ENCODE measurements at regions not wholly inside any gene's neighbourhood (a gene's known extent, or its start where the extent isn't known, plus 50 kb on each side); places are given as distances from the start of the nearest gene placed in this dataset.
"Not testable (repeated sequence)": the region's sequence is repeated elsewhere in the genome, so short reads cannot be mapped to it uniquely, and the experiment has no call there.

GRCh38 chr14:104396682-104397470, 182.7 kb upstream of the C14orf180 start:
- Histone ChIP-seq H3K36me3 (ENCODE audit: control insufficient read depth in 2 of 2, insufficient read depth in 2 of 2, low read length in 2 of 2) (no peaks in the 10 kb centered on the region), H3K9me3 (ENCODE audit: control insufficient read depth in 2 of 2, low read length in 2 of 2) (peaks cover 0 to 17% of the 10 kb centered on the region in 2 donors), H3K27ac (ENCODE audit: low read length) (no peak overlapping the region), H3K4me1 (ENCODE audit: control insufficient read depth, insufficient read depth, low read length) (no peaks in the 10 kb centered on the region), H3K4me3 (ENCODE audit: low read length in 2 of 2) (no peak overlapping the region), H3K27me3 (ENCODE audit: control insufficient read depth in 1 of 2, insufficient read depth in 2 of 2, low read length in 2 of 2) (peaks cover 0 to 7% of the 10 kb centered on the region in 2 donors), H3K9ac (ENCODE audit: low read length in 2 of 2) (no peak overlapping the region)

GRCh38 chr14:104397956-104398355, 181.6 kb upstream of the C14orf180 start:
- Histone ChIP-seq H3K27me3 (ENCODE audit: control insufficient read depth in 1 of 2, insufficient read depth in 2 of 2, low read length in 2 of 2) (peaks cover 0 to 7% of the 10 kb centered on the region in 2 donors), H3K4me1 (ENCODE audit: control insufficient read depth, insufficient read depth, low read length) (no peaks in the 10 kb centered on the region), H3K36me3 (ENCODE audit: control insufficient read depth in 2 of 2, insufficient read depth in 2 of 2, low read length in 2 of 2) (no peaks in the 10 kb centered on the region), H3K9me3 (ENCODE audit: control insufficient read depth in 2 of 2, low read length in 2 of 2) (peaks cover 0 to 17% of the 10 kb centered on the region in 2 donors), H3K9ac (ENCODE audit: low read length in 2 of 2) (no peak overlapping the region), H3K27ac (ENCODE audit: low read length) (no peak overlapping the region), H3K4me3 (ENCODE audit: low read length in 2 of 2) (no peak overlapping the region)

GRCh38 chr14:104398656-104399055, 180.9 kb upstream of the C14orf180 start:
- H3K4me3 ChIP-seq (ENCODE audit: low read length in 2 of 2): no peak overlapping the region
- H3K9ac ChIP-seq (ENCODE audit: low read length in 2 of 2): no peak overlapping the region
- H3K27me3 ChIP-seq (ENCODE audit: control insufficient read depth in 1 of 2, insufficient read depth in 2 of 2, low read length in 2 of 2): peaks cover 0 to 7% of the 10 kb centered on the region in 2 donors
- no peaks in the 10 kb centered on the region for H3K36me3 ChIP-seq (ENCODE audit: control insufficient read depth in 2 of 2, insufficient read depth in 2 of 2, low read length in 2 of 2)
- H3K9me3 ChIP-seq (ENCODE audit: control insufficient read depth in 2 of 2, low read length in 2 of 2): peaks cover 0 to 17% of the 10 kb centered on the region in 2 donors
- no peak overlapping the region for H3K27ac ChIP-seq (ENCODE audit: low read length)
- H3K4me1 ChIP-seq (ENCODE audit: control insufficient read depth, insufficient read depth, low read length): no peaks in the 10 kb centered on the region

- H3K9ac ChIP-seq (ENCODE audit: low read length in 2 of 2): no peak overlapping the region
- H3K9me3 ChIP-seq (ENCODE audit: control insufficient read depth in 2 of 2, low read length in 2 of 2): peaks cover 0 to 17% of the 10 kb centered on the region in 2 donors
- no peak overlapping the region for H3K27ac ChIP-seq (ENCODE audit: low read length)
- H3K4me1 ChIP-seq (ENCODE audit: control insufficient read depth, insufficient read depth, low read length): no peaks in the 10 kb centered on the region
- H3K4me3 ChIP-seq (ENCODE audit: low read length in 2 of 2): no peak overlapping the region
- H3K27me3 ChIP-seq (ENCODE audit: control insufficient read depth in 1 of 2, insufficient read depth in 2 of 2, low read length in 2 of 2): peaks cover 0 to 3% of the 10 kb centered on the region in 2 donors
- H3K36me3 ChIP-seq (ENCODE audit: control insufficient read depth in 2 of 2, insufficient read depth in 2 of 2, low read length in 2 of 2): no peaks in the 10 kb centered on the region
These were observed 180.0 kb upstream of the C14orf180 start for GRCh38 chr14:104399432-104400155.

GRCh38 chr14:104400355-104400754, 179.2 kb upstream of the C14orf180 start:
- Histone ChIP-seq H3K4me3 (ENCODE audit: low read length in 2 of 2) (no peak overlapping the region), H3K4me1 (ENCODE audit: control insufficient read depth, insufficient read depth, low read length) (no peaks in the 10 kb centered on the region), H3K9me3 (ENCODE audit: control insufficient read depth in 2 of 2, low read length in 2 of 2) (peaks cover 0 to 17% of the 10 kb centered on the region in 2 donors), H3K27ac (ENCODE audit: low read length) (no peak overlapping the region), H3K9ac (ENCODE audit: low read length in 2 of 2) (no peak overlapping the region), H3K36me3 (ENCODE audit: control insufficient read depth in 2 of 2, insufficient read depth in 2 of 2, low read length in 2 of 2) (no peaks in the 10 kb centered on the region), H3K27me3 (ENCODE audit: control insufficient read depth in 1 of 2, insufficient read depth in 2 of 2, low read length in 2 of 2) (no peaks in the 10 kb centered on the region)

GRCh38 chr14:104401785-104402184, 177.8 kb upstream of the C14orf180 start:
- Histone ChIP-seq H3K9ac (ENCODE audit: low read length in 2 of 2) (no peak overlapping the region), H3K9me3 (ENCODE audit: control insufficient read depth in 2 of 2, low read length in 2 of 2) (peaks cover 0 to 12% of the 10 kb centered on the region in 2 donors), H3K36me3 (ENCODE audit: control insufficient read depth in 2 of 2, insufficient read depth in 2 of 2, low read length in 2 of 2) (no peaks in the 10 kb centered on the region), H3K4me1 (ENCODE audit: control insufficient read depth, insufficient read depth, low read length) (no peaks in the 10 kb centered on the region), H3K4me3 (ENCODE audit: low read length in 2 of 2) (no peak overlapping the region), H3K27ac (ENCODE audit: low read length) (no peak overlapping the region), H3K27me3 (ENCODE audit: control insufficient read depth in 1 of 2, insufficient read depth in 2 of 2, low read length in 2 of 2) (peaks cover 0 to 2% of the 10 kb centered on the region in 2 donors)

GRCh38 chr14:104402303-104402702, 177.3 kb upstream of the C14orf180 start:
- not testable (repeated sequence) for H3K4me1 ChIP-seq (ENCODE audit: control insufficient read depth, insufficient read depth, low read length); H3K27me3 ChIP-seq (ENCODE audit: control insufficient read depth in 1 of 2, insufficient read depth in 2 of 2, low read length in 2 of 2); H3K4me3 ChIP-seq (ENCODE audit: low read length in 2 of 2); H3K36me3 ChIP-seq (ENCODE audit: control insufficient read depth in 2 of 2, insufficient read depth in 2 of 2, low read length in 2 of 2); H3K9me3 ChIP-seq (ENCODE audit: control insufficient read depth in 2 of 2, low read length in 2 of 2); H3K27ac ChIP-seq (ENCODE audit: low read length); H3K9ac ChIP-seq (ENCODE audit: low read length in 2 of 2)

GRCh38 chr14:104403421-104404220, 175.9 kb upstream of the C14orf180 start:
- Histone ChIP-seq H3K27ac (ENCODE audit: low read length) (no peak overlapping the region), H3K4me1 (ENCODE audit: control insufficient read depth, insufficient read depth, low read length) (no peaks in the 10 kb centered on the region), H3K36me3 (ENCODE audit: control insufficient read depth in 2 of 2, insufficient read depth in 2 of 2, low read length in 2 of 2) (no peaks in the 10 kb centered on the region), H3K27me3 (ENCODE audit: control insufficient read depth in 1 of 2, insufficient read depth in 2 of 2, low read length in 2 of 2) (peaks cover 0 to 2% of the 10 kb centered on the region in 2 donors), H3K9me3 (ENCODE audit: control insufficient read depth in 2 of 2, low read length in 2 of 2) (peaks cover 2 to 5% of the 10 kb centered on the region in 2 donors), H3K9ac (ENCODE audit: low read length in 2 of 2) (no peak overlapping the region), H3K4me3 (ENCODE audit: low read length in 2 of 2) (no peak overlapping the region)

- peaks cover 2 to 9% of the 10 kb centered on the region in 2 donors for H3K9me3 ChIP-seq (ENCODE audit: control insufficient read depth in 2 of 2, low read length in 2 of 2)
- no peak overlapping the region for H3K4me3 ChIP-seq (ENCODE audit: low read length in 2 of 2)
- H3K27ac ChIP-seq (ENCODE audit: low read length): no peak overlapping the region
- no peaks in the 10 kb centered on the region for H3K36me3 ChIP-seq (ENCODE audit: control insufficient read depth in 2 of 2, insufficient read depth in 2 of 2, low read length in 2 of 2)
- no peaks in the 10 kb centered on the region for H3K4me1 ChIP-seq (ENCODE audit: control insufficient read depth, insufficient read depth, low read length)
- no peak overlapping the region for H3K9ac ChIP-seq (ENCODE audit: low read length in 2 of 2)
- H3K27me3 ChIP-seq (ENCODE audit: control insufficient read depth in 1 of 2, insufficient read depth in 2 of 2, low read length in 2 of 2): peaks cover 0 to 2% of the 10 kb centered on the region in 2 donors
These were observed 174.6 kb upstream of the C14orf180 start for GRCh38 chr14:104404922-104405321.

- peaks cover 0 to 2% of the 10 kb centered on the region in 2 donors for H3K27me3 ChIP-seq (ENCODE audit: control insufficient read depth in 1 of 2, insufficient read depth in 2 of 2, low read length in 2 of 2)
These were observed 174.0 kb upstream of the C14orf180 start for GRCh38 chr14:104405360-104406226.

More at GRCh38 chr14:104405360-104406226, 174.0 kb upstream of the C14orf180 start:
- H3K4me3 ChIP-seq (ENCODE audit: low read length in 2 of 2): no peak overlapping the region
- no peaks in the 10 kb centered on the region for H3K36me3 ChIP-seq (ENCODE audit: control insufficient read depth in 2 of 2, insufficient read depth in 2 of 2, low read length in 2 of 2)
- peaks cover 0 to 9% of the 10 kb centered on the region in 2 donors for H3K9me3 ChIP-seq (ENCODE audit: control insufficient read depth in 2 of 2, low read length in 2 of 2)
- H3K4me1 ChIP-seq (ENCODE audit: control insufficient read depth, insufficient read depth, low read length): no peaks in the 10 kb centered on the region
- H3K27ac ChIP-seq (ENCODE audit: low read length): no peak overlapping the region
- H3K9ac ChIP-seq (ENCODE audit: low read length in 2 of 2): no peak overlapping the region

Measured in stomach smooth muscle (tissue), 2 donors.